ENCODE measurements at regions not wholly inside any gene's neighbourhood (a gene's known extent, or its start where the extent isn't known, plus 50 kb on each side); places are given as distances from the start of the nearest gene placed in this dataset.

GRCh38 chr5:6194261-6194875 lies 184.0 kb downstream of the MED10 start:
- FAIRE-seq, result no peak

- FAIRE-seq, result no peak
These were observed 185.0 kb downstream of the MED10 start for GRCh38 chr5:6193310-6193709.

- no peak for FAIRE-seq
These were observed 187.5 kb downstream of the MED10 start for GRCh38 chr5:6190838-6191237.

- no peak for FAIRE-seq
These were observed 189.4 kb downstream of the MED10 start for GRCh38 chr5:6188976-6189375.

GRCh38 chr5:6188344-6188743 lies 190.0 kb downstream of the MED10 start:
- FAIRE-seq, result no peak

- FAIRE-seq, result no peak
These were observed 190.8 kb downstream of the MED10 start for GRCh38 chr5:6187501-6187900.

- no peak for FAIRE-seq
These were observed 192.8 kb downstream of the MED10 start for GRCh38 chr5:6185574-6185973.

GRCh38 chr5:6184481-6184880 lies 193.9 kb downstream of the MED10 start:
- FAIRE-seq, result no peak

- FAIRE-seq, result no peak
These were observed 194.7 kb downstream of the MED10 start for GRCh38 chr5:6183391-6184390.

- FAIRE-seq, result no peak
These were observed 196.0 kb downstream of the MED10 start for GRCh38 chr5:6182271-6182815.

- no peak for FAIRE-seq
These were observed 196.5 kb downstream of the MED10 start for GRCh38 chr5:6181871-6182270.

- no peak for FAIRE-seq
These were observed 197.1 kb downstream of the MED10 start for GRCh38 chr5:6181147-6181729.

- FAIRE-seq, result no peak
These were observed 198.0 kb downstream of the MED10 start for GRCh38 chr5:6180231-6180872.

GRCh38 chr5:6178846-6179532 lies 199.4 kb downstream of the MED10 start:
- no peak for FAIRE-seq

GRCh38 chr5:6177926-6178325 lies 200.4 kb downstream of the MED10 start:
- no peak for FAIRE-seq

- no peak for FAIRE-seq
These were observed 202.1 kb downstream of the MED10 start for GRCh38 chr5:6176102-6176693.

- no peak for FAIRE-seq
These were observed 203.0 kb downstream of the MED10 start for GRCh38 chr5:6175172-6175854.

- no peak for FAIRE-seq
These were observed 208.7 kb downstream of the MED10 start for GRCh38 chr5:6169660-6170059.

- FAIRE-seq, result no peak
These were observed 211.5 kb downstream of the MED10 start for GRCh38 chr5:6166698-6167394.

GRCh38 chr5:6163913-6164312 lies 214.4 kb downstream of the MED10 start:
- FAIRE-seq, result no peak

GRCh38 chr5:6162175-6162574 lies 216.2 kb downstream of the MED10 start:
- no peak for FAIRE-seq
